DMS114 treated with DMSO at 0.1 percent for 48 hours (cell line): ENCODE measurements at regions not wholly inside any gene's neighbourhood (a gene's known extent, or its start where the extent isn't known, plus 50 kb on each side); places are given as distances from the start of the nearest gene placed in this dataset.

ENCODE experiments used
- DNase-seq: peaks from one replicate; lab custom pipeline; 2025; ENCODE audit not compliant: unreplicated experiment; lab: John Stamatoyannopoulos, UW

DNA sequence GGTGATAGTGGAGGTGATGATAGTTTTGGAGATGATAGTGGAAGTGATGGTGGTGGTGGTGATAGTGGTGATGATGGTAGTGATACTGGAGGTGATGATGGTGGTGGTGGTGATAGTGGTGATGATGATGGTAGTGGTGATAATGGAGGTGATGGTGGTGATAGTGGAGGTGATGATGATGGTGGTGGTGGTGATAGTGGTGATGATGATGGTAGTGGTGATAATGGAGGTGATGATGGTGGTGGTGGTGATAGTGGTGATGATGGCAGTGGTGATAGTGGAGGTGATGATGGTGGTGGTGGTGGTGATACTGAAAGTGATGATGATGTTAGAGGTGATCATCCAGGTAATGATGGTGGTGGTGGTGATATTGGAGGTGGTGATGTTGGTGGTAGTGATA, 570.0 kb upstream of the TMEM132C start:
- no peak for DNase-seq

DNA sequence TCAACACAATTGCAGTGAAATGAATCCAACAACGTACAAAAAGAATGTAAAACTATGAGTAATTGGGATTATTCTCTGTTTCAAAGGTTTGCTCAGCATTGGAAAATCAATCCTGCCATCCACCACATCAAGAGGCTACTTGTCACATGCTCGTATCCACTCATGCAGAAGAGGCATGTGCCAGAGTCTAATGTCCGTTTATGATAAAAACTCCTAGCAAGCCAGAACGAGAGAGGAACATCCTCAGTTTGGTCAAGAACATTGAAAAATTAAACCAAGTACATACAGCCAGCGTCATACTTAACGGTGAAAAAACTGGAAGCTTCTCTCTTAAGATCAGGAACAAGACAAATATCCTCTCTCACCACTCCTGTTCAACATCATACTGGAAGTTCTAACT, 563.9 kb upstream of the TMEM132C start:
- no peak for DNase-seq

DNA sequence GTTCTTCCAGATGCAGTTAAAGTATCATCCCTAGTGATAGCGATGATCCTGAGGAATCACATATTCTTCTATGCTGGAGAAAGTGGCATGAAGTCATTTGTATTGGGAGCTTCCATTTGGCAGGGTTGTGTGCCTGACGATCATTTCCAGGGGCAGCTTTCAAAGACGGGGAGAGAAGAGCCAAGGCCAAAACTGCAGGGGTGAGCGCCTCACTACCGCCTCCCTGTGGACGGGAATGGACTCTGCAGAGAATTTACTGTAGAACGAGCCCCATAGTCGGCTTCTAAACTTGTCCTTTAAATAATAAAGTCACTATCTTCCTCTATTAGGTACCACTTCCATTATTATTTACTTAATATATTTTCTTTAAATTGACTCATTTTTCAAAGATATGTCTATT, 555.9 kb upstream of the TMEM132C start:
- DNase-seq: no peak

DNA sequence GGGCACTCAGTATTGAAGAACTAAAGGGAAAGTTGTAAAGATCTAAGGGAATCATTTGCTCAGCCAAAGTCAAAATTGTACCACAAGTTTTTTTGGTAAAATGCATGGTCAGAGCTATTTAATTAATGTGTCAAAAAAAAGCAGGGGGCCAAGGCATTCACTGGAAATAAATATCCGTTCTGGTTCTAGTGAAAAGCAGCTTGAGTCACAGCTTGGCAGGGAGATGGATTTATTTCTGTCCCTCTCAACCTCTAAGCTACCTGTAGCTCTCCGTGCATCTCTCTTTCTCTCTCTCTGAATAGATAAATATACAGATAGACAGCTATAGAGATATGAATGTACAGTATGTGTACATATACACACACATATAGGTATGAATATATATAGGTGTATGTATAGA, 554.4 kb upstream of the TMEM132C start:
- no peak for DNase-seq

DNA sequence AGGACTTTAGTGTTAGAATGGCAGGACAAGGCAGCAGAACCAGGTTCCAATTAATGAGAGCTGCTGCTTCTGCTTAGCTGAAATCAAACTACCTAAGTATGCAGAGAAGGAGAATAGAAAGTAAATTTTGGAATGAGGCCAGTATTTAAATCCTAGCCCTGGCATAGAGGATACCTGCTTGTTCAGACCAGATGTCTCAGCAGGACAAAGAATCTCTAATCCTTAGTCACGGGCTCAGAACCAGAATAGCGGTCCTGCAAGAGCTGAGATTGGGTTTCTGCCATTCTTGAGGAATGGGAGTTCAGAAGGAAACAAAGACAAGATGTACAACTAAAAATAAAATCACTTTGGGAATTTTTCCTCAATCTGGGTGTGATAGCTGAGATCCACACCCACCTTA, 550.8 kb upstream of the TMEM132C start:
- no peak for DNase-seq

DNA sequence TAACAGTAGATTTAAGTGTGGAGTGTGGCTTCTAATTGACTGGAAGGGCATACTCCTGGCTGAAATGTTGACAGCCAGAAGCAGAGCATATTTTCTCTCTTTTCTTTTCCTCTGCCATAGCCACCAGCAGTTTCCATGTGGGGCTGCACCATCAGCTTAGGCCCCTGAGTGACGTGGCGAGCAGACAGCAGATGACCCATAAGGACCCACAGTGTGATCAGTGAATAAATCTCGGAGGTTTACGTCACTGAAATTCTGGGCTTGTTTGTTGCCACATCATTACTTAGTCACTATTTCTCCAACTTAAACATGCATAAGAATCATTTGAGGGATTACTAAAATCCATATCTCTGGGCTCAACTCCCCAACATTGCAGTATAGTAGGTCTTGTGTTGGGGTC, 549.7 kb upstream of the TMEM132C start:
- DNase-seq: no peak

DNA sequence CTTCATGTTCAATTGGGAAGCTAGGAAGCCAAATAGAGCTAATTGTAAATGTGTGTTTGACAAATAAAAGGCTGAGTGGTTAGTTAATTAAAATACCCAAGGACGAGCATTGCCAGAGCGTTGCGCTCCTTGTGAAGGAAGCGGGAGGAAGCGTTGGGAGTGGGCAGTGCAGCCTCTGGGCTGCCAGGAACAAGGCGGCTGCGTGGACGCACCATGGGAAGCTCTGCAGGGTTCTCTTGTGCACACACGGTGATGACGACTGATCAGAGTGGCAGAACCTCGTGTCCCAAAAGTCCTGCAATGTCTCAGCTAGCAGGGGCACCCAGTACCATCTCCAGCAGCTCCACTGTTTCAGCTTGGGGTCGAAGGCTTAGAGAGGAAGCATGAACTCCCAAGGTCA, 546.6 kb upstream of the TMEM132C start:
- DNase-seq: no peak

DNA sequence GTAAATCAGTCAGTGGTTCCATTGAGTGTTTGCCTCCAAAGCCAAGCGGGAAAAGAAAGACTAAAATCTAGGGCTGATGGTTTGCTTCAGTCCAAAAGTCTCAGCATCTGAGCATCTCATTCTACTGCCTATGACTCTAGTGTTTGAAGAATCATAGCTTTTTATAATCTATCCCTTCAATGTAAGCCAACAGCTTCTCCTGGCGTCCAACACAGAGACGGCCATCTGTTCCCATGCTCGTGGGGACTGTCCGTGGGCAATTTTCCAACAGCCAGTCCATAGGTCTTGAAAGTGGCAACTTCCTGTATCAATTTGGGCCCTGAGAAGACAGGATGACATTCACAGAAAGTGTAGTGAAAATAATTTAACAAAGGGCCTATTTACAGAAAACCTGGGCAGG, 544.4 kb upstream of the TMEM132C start:
- DNase-seq: no peak

DNA sequence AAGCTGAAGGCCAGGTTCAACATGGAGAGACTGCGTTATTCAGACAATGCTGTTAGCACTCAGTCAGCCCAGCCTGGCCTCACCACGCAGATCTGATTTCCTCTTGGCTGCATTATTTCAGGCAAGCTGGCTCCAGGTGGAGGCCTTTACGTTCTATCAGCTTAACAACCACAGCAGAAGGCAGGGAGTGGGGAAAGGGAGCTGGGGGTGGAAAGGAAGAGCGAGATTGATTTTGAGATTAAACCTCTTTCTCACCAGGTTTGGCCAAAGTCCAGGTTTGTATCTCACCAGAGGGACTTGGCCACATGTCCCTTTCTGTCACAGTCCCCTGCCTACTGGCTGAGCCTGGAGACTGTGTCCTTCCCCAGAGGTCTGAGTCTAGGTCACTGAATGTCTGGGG, 543.7 kb upstream of the TMEM132C start:
- DNase-seq: no peak

DNA sequence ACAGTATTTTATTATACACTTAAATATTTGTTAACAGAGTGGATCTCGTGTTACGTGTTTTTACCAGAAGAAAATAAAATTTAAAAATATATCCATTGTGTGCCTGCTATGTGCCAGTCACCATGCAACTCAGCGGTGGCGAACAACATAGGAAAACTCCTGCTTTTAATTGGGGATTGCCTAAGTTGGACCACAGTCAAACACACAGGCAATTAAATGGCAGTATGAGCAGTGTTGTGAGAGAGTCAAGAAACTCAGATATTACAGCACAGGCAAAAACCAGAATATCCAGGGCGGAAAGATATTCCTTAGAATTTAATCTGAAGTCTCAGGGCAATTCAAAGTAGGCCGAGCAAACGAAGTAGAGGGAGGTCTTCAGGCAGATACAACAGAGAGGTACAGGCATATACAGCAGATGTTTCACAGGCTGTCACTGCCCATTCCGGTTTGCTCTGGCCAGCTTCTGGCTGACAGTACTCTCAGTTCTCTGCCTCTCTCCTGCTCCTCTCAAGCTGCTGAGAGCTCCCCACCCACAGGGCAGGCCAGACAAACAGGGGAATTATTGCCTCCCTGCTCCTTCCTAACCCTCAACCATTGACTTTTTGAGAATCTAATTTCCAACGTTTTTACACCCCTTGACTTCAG, 540.2 kb upstream of the TMEM132C start:
- no peak for DNase-seq

DNA sequence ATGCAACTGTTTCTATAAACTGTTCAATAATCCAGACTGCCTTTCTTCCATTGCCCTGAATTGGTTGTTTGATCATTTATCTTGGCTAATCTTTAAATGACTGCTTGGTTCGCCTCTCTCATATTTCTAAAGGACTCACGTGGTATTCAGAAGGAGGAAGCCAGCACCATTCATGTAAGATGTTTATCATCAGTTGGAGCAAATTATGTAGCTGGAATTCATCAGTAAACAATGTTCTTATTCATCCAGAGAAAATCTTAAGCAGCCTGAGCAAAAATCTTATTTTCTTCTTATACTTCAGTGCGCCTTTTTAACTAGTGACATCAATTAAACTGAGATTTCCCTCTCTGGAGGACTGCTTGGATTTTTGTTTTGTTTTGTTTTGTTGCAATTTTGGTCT, 538.7 kb upstream of the TMEM132C start:
- no peak for DNase-seq

DNA sequence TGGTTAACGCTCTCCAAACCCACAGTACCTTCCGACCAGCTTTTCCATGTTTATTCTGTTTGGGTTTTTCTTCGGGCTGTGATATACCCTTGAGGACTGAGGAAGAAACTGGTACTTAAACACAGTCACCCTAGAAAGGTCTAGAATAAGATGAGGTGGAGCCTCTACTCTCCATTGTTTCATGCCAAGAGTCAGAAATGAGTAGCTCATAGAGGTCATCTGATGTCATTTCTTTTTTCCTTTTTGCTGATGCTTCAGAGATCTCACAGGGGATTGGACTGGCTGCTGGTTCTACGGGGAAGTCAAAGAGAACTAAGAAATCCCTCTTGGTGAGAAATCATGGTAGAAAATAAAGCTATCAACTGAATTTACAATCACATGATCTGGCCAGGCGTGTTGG, 538.2 kb upstream of the TMEM132C start:
- no peak for DNase-seq

DNA sequence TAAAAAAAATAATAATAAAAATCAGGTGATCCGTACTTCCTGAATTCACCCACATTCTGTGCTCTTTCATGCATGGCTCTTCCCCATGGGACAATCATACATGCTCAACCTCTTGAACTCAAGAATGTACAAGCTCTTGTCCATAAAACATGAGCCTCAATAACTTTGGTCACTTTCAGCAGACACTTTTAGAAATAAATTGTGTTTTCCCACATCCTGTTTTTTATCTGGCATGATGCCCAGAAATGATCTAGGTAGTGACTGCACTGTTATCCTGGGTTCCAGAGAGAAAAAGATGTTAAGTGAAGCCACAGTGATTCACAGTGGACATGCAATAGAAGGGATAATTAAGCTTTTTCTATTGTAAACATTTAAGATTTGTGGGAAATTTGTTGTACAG, 537.6 kb upstream of the TMEM132C start:
- no peak for DNase-seq

DNA sequence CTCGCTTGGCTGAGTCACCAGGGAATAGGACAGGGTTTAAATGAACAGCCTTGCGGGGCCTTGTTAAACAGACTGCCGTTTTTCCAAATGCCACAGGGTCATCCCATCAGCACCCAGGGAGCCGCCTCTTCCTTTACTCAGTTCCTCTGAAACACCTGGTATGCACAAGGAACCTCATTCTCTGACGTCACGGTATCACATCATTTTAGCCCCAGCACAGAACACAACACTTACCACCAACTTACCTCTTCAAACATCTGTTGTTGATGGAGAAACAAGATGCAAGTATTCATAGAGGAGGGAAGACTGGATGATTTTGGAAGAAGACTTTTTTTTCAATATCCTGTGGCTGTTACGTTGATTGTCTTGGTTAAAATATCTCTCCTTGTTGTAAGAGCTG, 535.3 kb upstream of the TMEM132C start:
- DNase-seq: no peak

DNA sequence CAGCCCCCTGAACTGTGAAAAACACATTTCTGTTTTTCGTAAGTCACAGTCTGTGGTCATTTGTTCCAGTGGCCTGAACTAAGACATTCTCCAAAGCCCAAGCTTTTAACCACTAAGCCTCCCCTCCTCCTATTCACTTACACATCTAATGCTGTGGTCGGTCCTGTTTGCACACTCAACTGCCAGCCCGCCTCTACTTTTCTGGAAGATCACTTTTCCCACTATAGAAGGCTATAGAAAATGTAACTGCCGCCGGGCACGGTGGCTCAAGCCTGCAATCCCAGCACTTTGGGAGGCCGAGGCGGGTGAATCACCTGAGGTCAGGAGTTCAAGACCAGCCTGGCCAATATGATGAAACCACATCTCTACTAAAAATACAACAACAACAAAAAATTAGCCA, 524.7 kb upstream of the TMEM132C start:
- DNase-seq: no peak

DNA sequence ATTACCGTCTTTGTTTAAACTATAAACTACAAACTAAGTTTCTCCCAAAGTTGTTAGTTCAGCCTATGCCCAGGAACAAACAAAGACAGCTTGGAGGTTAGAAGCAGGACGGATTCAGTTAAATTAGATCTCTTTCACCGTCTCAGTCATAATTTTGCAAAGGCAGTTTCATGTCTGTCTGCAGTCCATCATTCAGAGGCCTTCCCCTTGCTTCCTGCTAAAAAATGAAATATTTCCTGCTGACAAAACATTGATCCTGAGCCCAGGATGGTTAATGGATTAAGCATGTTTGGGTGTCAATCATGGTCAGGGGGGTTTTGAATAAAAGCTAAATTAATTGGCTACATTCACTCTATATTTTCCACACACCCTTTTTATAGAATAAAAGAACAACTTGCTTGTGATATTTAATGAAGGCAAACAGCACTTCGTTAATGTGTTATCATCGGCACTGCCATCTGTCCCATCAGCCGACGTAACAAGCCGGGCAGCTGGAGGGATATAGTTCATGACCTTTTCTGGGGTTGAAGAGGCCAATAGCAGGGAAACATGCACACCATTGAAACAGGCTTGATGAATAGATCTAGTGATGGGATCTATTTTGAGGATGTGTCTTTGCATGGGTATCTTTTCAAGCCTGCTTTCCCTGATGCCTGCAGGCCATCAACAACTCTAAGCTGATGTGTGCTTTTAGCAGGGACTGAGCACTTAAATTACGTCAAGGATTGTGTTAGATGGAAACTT, 521.3 kb upstream of the TMEM132C start:
- DNase-seq: no peak

DNA sequence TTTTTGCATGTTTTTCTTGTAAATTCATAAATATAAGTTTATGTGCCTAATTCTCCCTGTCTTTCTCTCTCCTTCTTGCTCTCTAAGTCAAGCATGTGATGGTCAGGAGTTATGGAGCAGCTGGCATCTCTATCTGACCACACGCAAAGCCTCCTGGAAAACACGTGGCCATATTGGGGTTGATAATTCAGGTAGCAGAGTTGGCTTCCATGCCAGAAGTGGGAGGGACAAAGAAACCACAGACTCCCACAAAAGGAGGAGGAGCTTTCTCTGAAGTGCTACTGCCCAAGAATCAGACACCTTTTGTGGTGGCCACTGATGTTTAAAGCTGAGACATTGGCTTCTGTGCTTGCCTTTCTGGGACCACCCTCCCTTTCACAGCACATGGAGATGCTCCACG, 517.6 kb upstream of the TMEM132C start:
- DNase-seq: no peak

DNA sequence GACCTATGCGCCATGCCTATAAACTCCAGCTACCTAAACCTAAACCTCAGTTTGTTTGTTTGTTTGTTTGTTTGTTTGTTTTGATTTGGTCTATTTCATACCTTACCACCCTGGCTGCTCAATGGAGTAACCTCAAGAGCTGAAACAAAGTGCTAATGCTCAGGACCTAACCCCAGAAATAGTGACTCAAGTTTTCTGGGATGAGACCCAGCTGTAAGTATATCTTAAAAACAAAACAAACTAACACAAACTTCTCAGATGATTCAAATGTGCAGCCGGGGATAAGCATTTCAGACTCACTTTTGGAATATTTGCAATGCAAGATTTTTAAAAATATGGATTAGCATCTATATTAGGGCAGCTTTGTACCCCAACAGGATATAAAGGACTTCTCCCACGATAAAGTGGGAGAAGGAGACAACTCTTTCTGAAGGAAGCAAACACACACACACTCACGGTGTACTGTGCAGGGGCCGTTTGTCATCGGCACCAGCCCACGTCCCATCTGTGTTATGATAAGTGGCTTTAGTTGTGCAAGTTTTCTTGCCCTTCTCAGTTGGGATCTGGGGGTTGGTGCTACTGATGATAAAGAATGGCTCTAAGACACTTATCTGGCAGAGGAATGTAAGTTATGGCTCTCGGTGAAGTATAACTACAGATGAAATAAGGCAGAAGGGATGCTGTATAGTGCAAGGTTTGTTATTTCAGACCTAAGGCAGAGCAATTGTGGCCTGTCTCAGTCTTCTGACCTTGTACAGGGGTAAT, 516.7 kb upstream of the TMEM132C start:
- DNase-seq: no peak

DNA sequence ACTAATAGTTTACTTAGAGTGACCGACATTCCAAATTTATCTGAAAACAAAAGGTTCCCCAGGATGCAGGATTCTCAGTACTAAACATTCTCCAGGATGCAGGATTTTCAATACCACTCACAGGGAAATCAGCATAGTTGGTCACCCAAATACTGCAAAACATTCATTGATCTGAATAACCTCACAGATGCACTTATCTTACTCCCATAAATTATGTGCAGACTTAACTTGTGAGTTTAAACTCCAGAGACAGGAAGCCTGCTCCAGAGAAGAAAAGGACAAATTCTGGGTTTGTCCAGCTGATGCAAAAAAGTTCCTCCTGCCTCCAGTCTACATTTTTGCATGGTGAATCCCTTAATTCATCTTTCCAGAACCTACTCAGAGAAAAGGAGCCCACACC, 514.2 kb upstream of the TMEM132C start:
- DNase-seq: no peak

DNA sequence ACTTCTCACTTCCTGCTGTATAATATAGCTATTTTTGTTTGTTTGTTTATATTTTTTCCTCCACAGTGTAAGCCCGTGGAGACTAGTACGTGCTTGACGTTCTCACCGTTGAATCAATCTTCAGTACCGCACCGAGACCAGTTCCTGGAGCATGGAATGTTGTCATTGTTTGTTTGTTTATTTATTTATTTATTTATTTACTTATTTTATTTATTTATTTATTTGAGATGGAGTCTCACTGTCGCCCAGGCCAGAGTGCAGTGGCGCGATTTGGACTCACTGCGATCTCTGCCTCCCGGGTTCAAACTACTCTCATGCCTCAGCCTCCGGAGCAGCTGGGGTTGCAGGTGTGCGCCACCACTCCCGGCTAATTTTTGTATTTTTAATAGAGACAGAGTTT, 506.6 kb upstream of the TMEM132C start:
- DNase-seq: no peak

DNA sequence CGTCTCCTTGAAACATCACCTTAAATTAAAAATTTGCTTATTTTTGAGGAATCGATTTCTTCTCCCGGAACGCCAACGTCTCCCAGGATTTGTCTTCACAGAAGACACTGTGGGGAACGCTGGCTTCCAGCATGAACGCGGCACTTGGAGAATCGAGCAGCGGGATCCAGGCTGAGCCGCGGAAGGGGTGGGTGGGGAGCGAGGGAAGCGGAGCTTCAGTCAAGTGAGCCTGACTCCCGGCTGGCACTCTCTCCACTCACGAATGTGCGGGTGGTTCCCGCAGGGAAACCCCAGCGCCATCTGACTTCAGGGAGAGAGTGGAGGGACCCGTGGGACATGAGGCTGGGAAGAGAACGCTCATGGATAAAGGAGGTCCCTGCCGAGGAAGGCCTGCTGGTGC, 506.0 kb upstream of the TMEM132C start:
- DNase-seq: no peak

DNA sequence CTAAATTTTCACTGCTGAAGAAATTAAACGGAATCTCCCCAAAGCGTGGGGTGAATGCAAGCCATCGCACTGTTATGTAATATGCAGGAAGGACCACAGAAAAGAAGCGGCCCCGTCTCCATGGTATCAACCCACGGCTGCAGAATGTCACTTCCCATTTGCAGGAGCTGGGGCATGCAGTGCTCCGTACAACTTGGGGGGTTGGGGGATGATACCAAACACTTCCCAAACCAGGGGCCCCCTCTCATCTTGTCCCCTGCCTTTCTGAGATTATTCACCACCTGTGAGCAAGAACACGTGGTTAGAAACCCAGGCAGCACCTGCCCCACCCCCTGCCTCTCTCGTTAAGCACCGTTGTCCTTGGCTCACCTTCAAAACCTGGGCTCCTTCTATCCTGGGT, 505.1 kb upstream of the TMEM132C start:
- DNase-seq: no peak
